K562 (cell line): ENCODE measurements at regions not wholly inside any gene's neighbourhood (a gene's known extent, or its start where the extent isn't known, plus 50 kb on each side); places are given as distances from the start of the nearest gene placed in this dataset.

ENCODE experiments used
- EP300 ChIP-seq: IDR thresholded peaks from 2 replicates; pipeline ENCODE4 v1.6.1; 2012; ENCODE audit warnings: low read length, improper control_type of control experiment
- ERF ChIP-seq: fragments of 450-650 bp; formaldehyde crosslinking; IDR thresholded peaks from 2 replicates; pipeline ENCODE4 v1.4.0; 2020; ENCODE audit warnings: mild to moderate bottlenecking, mixed read lengths
- IFI16 ChIP-seq: fragments of 250-450 bp; sonication (Bioruptor Pico); IDR thresholded peaks from 2 replicates; pipeline ENCODE4 v2.1.2; 2022; ENCODE audit warnings: mild to moderate bottlenecking, inconsistent platforms
- MAFK ChIP-seq: IDR thresholded peaks from 2 replicates; pipeline ENCODE4 v1.6.1; 2011; ENCODE audit warnings: low read length, improper control_type of control experiment
- NELFE ChIP-seq: IDR thresholded peaks from 2 replicates; pipeline ENCODE4 v1.6.1; 2011; ENCODE audit warnings: mild to moderate bottlenecking; ENCODE audit not compliant: insufficient read depth, insufficient read length
- NR4A1 ChIP-seq, 2 experiments: fragments of 250-450 bp in 1 of 2; fragments of 450-650 bp in 1 of 2; sonication (Bioruptor Pico) in 1 of 2; IDR thresholded peaks; 2 replicates each; pipeline versions ENCODE4 v1.4.0 to v1.6.1; 2016 to 2020; ENCODE audit warnings: mild to moderate bottlenecking in 2 of 2, missing compliant biosample characterization in 1 of 2, missing genetic modification characterization in 1 of 2, moderate library complexity in 1 of 2
- PRPF4 ChIP-seq: fragments of 200-400 bp; formaldehyde crosslinking; IDR thresholded peaks from one replicate; pipeline ENCODE4 v1.6.1; 2017; ENCODE audit warnings: low read length, low read depth, mild to moderate bottlenecking; ENCODE audit not compliant: insufficient read depth, poor library complexity, severe bottlenecking
- PTTG1 ChIP-seq: fragments of 450-650 bp; IDR thresholded peaks from 2 replicates; pipeline ENCODE4 v1.6.1; 2016; ENCODE audit warnings: low read depth, mild to moderate bottlenecking, missing genetic modification characterization, missing compliant biosample characterization
- ZNF589 ChIP-seq: fragments of 200-800 bp; sonication (Bioruptor generic); IDR thresholded peaks from 2 replicates; pipeline ENCODE4 v1.6.1; 2016; ENCODE audit warnings: low read depth, missing genetic modification characterization, missing compliant biosample characterization
- TF ChIP-seq, protein P1 (sequence below), 3 experiments: IDR thresholded peaks in 2 of 3; conservative IDR thresholded peaks in 1 of 3; 2 replicates each; pipeline ENCODE4 v1.5.1; 2011 to 2012; ENCODE audit warnings: low read length in 3 of 3, mild to moderate bottlenecking in 3 of 3, control low read depth in 2 of 3, improper control_type of control experiment in 1 of 3, inconsistent platforms in 1 of 3, low read depth in 1 of 3, mixed read lengths in 1 of 3, moderate library complexity in 1 of 3; ENCODE audit not compliant: insufficient read depth in 2 of 3

DNA sequence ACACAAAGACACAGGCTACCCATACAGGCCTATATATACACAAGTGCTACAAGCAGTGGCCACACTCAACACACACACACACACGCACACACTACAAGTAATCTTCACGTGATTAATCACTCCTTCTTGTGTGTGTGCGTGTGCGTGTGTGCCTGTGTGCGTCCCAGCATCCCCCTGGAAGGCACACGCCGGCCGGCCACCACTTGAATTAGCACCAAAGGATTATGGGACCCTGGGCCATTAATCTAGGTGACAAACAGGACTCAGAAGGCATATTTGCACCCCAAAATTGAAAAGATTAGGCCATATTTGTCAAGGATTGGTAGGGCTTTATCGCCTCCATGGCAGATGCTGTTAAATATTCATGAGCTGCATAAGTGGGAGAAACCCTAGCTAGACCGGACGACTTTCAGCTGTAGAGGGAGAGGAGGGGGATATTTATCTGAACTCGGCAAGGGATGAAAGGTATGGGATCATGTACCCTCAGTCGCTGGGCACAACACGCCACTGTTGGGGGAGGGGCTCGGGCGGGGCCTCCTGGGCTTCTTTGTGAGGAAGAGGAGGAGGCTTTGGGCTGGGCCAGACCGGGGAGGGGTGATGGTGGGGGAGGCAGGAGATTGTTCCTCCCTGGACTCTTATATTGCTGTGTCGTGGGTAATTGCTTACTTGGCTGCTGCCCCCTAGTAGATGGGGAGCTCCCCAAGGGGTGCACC, 89.6 kb upstream of the LHX5 start:
- TF ChIP-seq IFI16 (CRISPR knock-in tag), result no peak
- no peak for TF ChIP-seq NR4A1 (CRISPR knock-in tag; IDR thresholded peaks at IDR 0.05)
- TF ChIP-seq NR4A1 (tag; IDR thresholded peaks at IDR 0.05), result no peak
- TF ChIP-seq PTTG1 (tag), result no peak
- TF ChIP-seq, protein P1, sequence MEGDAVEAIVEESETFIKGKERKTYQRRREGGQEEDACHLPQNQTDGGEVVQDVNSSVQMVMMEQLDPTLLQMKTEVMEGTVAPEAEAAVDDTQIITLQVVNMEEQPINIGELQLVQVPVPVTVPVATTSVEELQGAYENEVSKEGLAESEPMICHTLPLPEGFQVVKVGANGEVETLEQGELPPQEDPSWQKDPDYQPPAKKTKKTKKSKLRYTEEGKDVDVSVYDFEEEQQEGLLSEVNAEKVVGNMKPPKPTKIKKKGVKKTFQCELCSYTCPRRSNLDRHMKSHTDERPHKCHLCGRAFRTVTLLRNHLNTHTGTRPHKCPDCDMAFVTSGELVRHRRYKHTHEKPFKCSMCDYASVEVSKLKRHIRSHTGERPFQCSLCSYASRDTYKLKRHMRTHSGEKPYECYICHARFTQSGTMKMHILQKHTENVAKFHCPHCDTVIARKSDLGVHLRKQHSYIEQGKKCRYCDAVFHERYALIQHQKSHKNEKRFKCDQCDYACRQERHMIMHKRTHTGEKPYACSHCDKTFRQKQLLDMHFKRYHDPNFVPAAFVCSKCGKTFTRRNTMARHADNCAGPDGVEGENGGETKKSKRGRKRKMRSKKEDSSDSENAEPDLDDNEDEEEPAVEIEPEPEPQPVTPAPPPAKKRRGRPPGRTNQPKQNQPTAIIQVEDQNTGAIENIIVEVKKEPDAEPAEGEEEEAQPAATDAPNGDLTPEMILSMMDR (IDR thresholded peaks at IDR 0.05 in 2 of 3, conservative IDR thresholded peaks at IDR 0.05 in 1 of 3; ENCODE audit: insufficient read depth in 2 of 3, low read depth in 1 of 3, low read length in 3 of 3), result no peak
- no peak for TF ChIP-seq ZNF589
- TF ChIP-seq NELFE, result no peak
- no peak for TF ChIP-seq PRPF4
- no peak for TF ChIP-seq MAFK
- TF ChIP-seq EP300, result no peak
- TF ChIP-seq ERF (CRISPR knock-in tag), result no peak
